A204.1 (cell line): ENCODE measurements at regions not wholly inside any gene's neighbourhood (a gene's known extent, or its start where the extent isn't known, plus 50 kb on each side); places are given as distances from the start of the nearest gene placed in this dataset.
"Not testable (repeated sequence)": the region's sequence is repeated elsewhere in the genome, so short reads cannot be mapped to it uniquely, and the experiment has no call there.

Experiments
- FAIRE-seq: peaks from 2 replicates; lab custom pipeline; 2012; peaks lifted over from hg19 to GRCh38; lab: Jason Lieb, UNC

DNA sequence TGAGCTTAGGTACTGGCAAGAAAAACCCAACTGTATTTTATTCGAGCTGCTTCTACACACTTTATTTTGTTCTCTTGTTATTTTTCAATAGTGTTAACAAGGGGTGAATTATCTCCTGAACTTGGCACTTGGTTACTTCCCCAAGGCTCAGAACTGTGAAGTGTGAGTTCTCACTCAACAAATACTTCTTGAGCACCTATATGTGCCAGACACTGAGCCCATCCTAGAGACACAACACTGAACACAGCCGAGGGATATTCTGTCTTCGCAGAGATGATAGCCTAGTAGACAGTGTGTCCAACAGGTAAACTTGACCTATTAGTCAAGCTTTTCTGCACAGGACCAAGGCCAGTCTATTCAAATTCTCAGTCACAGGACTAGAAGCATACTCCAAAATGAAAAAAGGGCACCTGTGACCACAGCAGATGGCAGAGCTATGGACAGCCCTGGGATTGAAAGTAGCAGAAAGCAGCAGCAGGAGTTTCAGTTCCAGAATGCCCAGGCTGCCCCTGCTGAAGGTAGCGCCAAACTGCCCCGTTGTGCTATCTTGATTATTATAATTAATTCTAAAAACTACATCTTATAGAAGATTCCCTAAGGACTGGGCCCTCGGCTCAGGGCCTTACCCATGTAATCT lies 77.8 kb upstream of the TAB2 start:
- FAIRE-seq, result no peak

GRCh38 chr6:149242883-149243282 lies 74.6 kb upstream of the TAB2 start:
- FAIRE-seq, result no peak

- no peak for FAIRE-seq
Measured at GRCh38 chr6:149244105-149244504, 73.4 kb upstream of the TAB2 start.

DNA sequence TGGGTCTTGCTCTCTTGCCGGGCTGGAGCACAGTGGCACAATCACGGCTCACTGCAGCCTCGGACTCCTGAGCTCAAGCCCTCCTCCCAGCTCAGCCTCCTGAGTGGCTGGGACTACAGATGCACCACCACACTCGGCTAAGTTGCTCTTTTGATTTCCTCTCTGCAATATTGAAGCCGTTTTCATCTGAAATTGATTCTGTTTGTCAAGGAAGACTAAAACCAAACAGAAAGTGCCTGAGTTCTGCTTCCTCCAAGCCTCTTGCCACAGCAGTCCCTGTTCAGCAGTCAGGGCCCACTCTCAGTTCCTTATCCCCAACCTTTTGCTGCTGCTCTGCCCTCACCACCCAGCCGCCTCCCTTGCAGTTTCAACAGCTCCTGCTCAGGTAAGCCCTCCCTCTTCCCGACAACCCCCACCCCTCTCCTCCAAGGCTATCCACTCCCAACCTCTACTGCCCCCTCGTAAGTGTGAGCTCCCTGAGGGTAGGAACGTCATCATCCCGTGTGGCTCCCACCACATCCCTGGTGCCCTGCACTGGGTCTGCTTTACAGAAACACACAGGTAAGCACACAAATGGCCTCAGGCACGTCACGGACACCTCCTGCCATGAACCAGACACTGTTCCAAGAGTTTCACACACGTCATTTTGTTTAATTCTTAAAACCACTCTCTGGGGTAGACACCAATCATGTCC lies 70.7 kb upstream of the TAB2 start:
- FAIRE-seq, result no peak

- no peak for FAIRE-seq
Measured at GRCh38 chr6:149247385-149247763, 70.1 kb upstream of the TAB2 start.

GRCh38 chr6:149248263-149248662 lies 69.2 kb upstream of the TAB2 start:
- not testable (repeated sequence) for FAIRE-seq

DNA sequence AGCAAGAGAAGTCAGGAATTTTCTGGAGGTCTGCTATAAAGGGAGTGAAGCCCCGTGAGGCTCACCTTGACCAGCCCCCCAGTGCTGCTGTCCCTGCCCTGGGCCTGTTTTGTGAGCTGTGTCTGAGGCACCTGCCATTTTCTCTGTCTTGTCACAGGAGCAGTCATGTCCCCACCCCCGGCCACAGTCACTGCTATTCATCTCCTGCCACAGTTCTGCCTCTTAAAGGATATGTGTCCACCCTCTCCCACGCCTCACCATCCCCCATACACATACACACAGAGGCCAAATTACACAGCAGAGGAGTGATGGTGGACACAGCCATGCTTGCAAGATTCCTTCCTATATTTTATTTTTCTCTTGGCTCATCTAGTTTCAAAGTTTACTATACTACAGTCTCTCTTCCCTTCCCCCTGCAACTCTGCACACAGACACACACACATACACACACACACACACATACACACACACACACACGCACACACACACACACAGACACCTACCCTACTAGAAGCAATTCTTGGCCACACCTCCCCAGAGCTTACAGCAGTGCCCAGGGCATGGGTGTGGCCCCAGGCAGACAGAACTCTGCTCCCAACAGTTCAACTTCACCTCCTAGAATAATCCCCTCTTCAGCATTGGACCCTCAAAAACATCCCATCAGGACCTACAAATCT lies 68.7 kb upstream of the TAB2 start:
- no peak for FAIRE-seq

DNA sequence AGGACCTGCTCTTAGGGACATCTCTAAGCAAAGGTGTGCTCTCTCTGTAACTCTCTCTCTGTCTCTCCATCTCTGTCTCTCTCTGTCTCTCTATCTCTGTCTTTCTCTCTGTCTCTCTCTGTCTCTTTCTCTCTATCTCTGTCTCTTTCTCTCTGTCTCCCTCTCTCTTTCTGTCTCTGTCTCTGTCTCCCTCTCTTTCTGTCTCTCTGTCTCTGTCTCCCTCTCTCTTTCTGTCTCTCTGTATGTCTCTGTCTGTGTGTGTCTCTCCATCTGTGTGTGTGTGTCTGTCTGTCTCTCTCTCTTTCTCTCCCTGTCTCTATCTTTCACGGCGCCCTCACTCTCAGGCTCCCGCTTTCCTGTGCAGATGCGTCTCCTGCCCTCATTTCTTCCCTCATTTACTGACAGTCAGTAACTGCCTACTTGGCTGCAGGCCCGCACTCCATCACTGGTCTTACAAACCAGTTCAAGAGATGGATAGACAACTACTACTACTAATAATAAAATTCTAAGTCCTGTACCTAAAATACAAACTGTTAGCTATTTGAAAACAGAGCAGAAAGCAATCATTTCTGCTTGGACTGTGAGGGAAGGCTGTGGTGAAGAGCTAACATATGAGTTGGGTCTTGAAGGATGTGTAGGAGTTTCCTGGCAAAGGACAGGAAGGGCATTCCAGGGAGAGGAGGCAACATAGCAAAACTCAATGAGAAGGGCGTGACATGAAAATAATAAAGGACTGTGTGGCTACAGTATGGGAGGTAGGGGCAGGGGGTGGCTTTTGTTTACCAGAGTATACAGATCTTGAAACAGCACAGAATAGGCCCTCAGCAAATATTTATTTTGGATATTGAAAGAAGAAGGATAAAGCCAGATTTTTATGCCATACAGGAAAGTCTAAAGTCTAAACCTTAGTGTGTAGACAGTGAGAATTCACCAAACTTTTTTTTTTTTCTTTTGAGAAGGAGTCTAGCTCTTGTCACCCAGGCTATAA lies 67.8 kb upstream of the TAB2 start:
- FAIRE-seq, result no peak

- FAIRE-seq, result no peak
Measured at GRCh38 chr6:149250951-149251350, 66.6 kb upstream of the TAB2 start.

GRCh38 chr6:149252622-149253021 lies 64.9 kb upstream of the TAB2 start:
- FAIRE-seq, result no peak

DNA sequence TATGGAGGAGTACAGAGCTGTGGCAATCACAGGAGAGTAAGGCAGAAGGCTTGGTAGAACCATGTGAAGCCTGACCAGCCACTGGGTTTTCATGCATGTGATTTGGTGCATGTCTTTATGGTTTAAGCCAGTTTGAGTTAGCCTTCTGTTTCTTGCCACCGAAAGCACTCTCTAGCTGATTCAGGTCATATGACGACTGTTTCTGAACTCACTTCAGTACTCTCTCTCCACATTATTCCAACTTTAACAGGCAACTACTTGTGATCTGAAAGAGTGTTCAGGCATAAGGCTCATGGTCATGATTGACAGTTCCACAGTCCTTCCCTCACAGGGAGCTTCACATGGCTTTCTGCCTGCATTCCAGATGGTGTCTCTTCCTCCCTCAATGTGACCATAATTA lies 63.3 kb upstream of the TAB2 start:
- FAIRE-seq, result no peak

- no peak for FAIRE-seq
Measured at GRCh38 chr6:149259753-149260152, 57.8 kb upstream of the TAB2 start.

- no peak for FAIRE-seq
Measured at GRCh38 chr6:149260214-149260874, 57.2 kb upstream of the TAB2 start.

- FAIRE-seq, result no peak
Measured at GRCh38 chr6:149261364-149262040, 56.0 kb upstream of the TAB2 start.

DNA sequence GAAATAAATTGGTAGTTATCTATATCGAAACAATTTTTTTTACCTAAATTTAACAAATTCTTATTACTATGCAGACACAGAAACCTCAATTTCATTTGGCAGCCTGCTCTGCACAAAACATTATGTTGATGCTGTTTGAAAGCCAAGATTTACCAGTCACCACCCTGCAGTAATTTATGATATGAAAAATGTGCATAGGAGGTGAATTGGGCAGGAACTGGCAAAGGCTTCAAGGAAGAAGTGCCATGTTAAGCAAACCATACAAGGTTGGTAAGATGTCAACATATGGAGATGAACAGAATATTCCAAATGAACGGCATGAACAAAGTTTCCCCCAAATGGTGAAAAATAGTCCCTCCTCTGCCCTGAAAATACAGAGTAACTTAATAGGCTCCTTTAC lies 54.2 kb upstream of the TAB2 start:
- FAIRE-seq, result no peak

DNA sequence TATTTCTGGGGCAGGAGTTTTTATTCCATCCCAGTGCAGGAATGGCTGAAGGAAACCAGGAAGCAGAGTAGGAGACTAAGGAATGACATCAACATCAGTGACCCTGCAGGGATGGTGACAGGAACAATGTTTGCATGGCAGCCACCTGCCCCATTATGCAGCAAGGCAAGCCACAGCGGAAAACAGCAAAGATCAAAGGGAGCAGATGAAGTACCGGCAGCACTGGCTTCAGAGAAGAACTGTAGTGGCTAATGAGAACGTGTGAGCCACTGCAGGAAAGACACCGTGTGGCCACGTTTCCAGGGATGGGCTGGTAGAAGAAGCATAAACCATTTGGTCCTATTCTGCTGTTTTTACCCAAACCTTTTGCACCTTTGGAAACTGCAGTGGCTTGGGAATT lies 52.9 kb upstream of the TAB2 start:
- FAIRE-seq, result no peak

- no peak for FAIRE-seq
Measured at GRCh38 chr6:149265945-149266344, 51.6 kb upstream of the TAB2 start.

DNA sequence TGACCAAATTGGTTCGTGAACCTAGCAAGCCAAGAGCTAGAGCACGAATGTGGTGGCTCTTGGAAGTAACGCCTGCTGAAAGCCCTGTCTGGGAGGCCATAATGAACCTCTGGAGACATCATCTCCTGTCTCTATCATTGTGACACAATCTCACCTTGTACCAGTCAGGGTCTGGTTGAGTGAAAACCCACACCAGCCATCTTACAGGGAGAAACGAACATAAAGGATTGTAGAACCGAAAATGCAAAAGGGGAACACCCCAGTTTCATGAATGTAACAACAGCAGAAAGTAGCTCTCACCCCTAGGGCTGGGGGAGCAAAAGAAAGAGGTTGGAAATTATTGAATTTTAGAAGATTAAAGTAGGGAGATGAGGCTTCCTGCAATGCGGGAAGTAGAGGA lies 50.9 kb upstream of the TAB2 start:
- FAIRE-seq, result no peak

GRCh38 chr6:149267072-149267471 lies 50.4 kb upstream of the TAB2 start:
- FAIRE-seq, result no peak

- FAIRE-seq, result no peak
Measured at GRCh38 chr6:149267513-149268043, 49.9 kb upstream of the TAB2 start.
